Activated CD4-positive, CD25-positive, alpha-beta regulatory T cell treated with anti-CD3 and anti-CD28 coated beads, Interleukin-2, amount 50 U/mL, for 72 hours (primary cell): ENCODE measurements at regions not wholly inside any gene's neighbourhood (a gene's known extent, or its start where the extent isn't known, plus 50 kb on each side); places are given as distances from the start of the nearest gene placed in this dataset.
"Not testable (repeated sequence)": the region's sequence is repeated elsewhere in the genome, so short reads cannot be mapped to it uniquely, and the experiment has no call there.

Experiments used
- DNase-seq: peaks from one replicate; pipeline ENCODE4 v3.0.0; 2021

- no peak for DNase-seq
Observed at GRCh38 chr4:118410138-118410537, 57.3 kb upstream of the PRSS12 start.

GRCh38 chr4:118417325-118417724 lies 64.5 kb upstream of the PRSS12 start:
- DNase-seq, result no peak

- DNase-seq, result not testable (repeated sequence)
Observed at GRCh38 chr4:118417800-118418199, 65.0 kb upstream of the PRSS12 start.

- not testable (repeated sequence) for DNase-seq
Observed at GRCh38 chr4:118418396-118418795, 65.6 kb upstream of the PRSS12 start.

GRCh38 chr4:118419626-118420025 lies 66.8 kb upstream of the PRSS12 start:
- DNase-seq, result not testable (repeated sequence)

GRCh38 chr4:118424062-118424461 lies 71.3 kb upstream of the PRSS12 start:
- not testable (repeated sequence) for DNase-seq

GRCh38 chr4:118428881-118429280 lies 76.1 kb upstream of the PRSS12 start:
- DNase-seq, result not testable (repeated sequence)

- DNase-seq, result not testable (repeated sequence)
Observed at GRCh38 chr4:118432359-118432758, 79.6 kb upstream of the PRSS12 start.

GRCh38 chr4:118433612-118434375 lies 81.0 kb upstream of the PRSS12 start:
- not testable (repeated sequence) for DNase-seq

GRCh38 chr4:118435415-118435814 lies 82.6 kb upstream of the PRSS12 start:
- DNase-seq, result not testable (repeated sequence)

GRCh38 chr4:118442115-118442837 lies 89.5 kb upstream of the PRSS12 start:
- DNase-seq, result not testable (repeated sequence)

GRCh38 chr4:118447397-118447796 lies 94.6 kb upstream of the PRSS12 start:
- not testable (repeated sequence) for DNase-seq

GRCh38 chr4:118454857-118455256 lies 102.1 kb upstream of the PRSS12 start:
- not testable (repeated sequence) for DNase-seq

GRCh38 chr4:118461435-118461834 lies 108.6 kb upstream of the PRSS12 start:
- DNase-seq, result not testable (repeated sequence)

- not testable (repeated sequence) for DNase-seq
Observed at GRCh38 chr4:118465831-118466230, 113.0 kb upstream of the PRSS12 start.

GRCh38 chr4:118474001-118474626 lies 121.3 kb upstream of the PRSS12 start:
- DNase-seq, result not testable (repeated sequence)

- DNase-seq, result not testable (repeated sequence)
Observed at GRCh38 chr4:118474771-118475170, 122.0 kb upstream of the PRSS12 start.

- DNase-seq, result not testable (repeated sequence)
Observed at GRCh38 chr4:118475901-118476300, 123.1 kb upstream of the PRSS12 start.

GRCh38 chr4:118477826-118478225 lies 125.0 kb upstream of the PRSS12 start:
- not testable (repeated sequence) for DNase-seq

GRCh38 chr4:118485801-118486314 lies 133.1 kb upstream of the PRSS12 start:
- DNase-seq, result not testable (repeated sequence)

GRCh38 chr4:118492963-118493362 lies 140.2 kb upstream of the PRSS12 start:
- DNase-seq, result not testable (repeated sequence)

GRCh38 chr4:118494437-118494836 lies 141.6 kb upstream of the PRSS12 start:
- DNase-seq, result not testable (repeated sequence)

GRCh38 chr4:118502967-118503366 lies 150.2 kb upstream of the PRSS12 start:
- not testable (repeated sequence) for DNase-seq
